H1 (cell line): ENCODE measurements at regions not wholly inside any gene's neighbourhood (a gene's known extent, or its start where the extent isn't known, plus 50 kb on each side); places are given as distances from the start of the nearest gene placed in this dataset.

Experiments used
- CTCF ChIA-PET: fragments of 300-600 bp; sonication (Branson Sonifier 250); formaldehyde crosslinking; loops from one replicate; lab custom pipeline; 2021; ENCODE audit not compliant: partially characterized antibody; lab: Charles Lee
- POLR2A ChIA-PET: fragments of 300-600 bp; sonication (Branson Sonifier 250); formaldehyde crosslinking; loops from one replicate; lab custom pipeline; 2021; ENCODE audit warnings: inconsistent platforms; ENCODE audit not compliant: partially characterized antibody; lab: Charles Lee
- DNase-seq, 2 experiments: peaks; one replicate each; pipeline versions ENCODE4 v3.0.0 to v3.0.0-alpha.2; 2010 to 2022; ENCODE audit warnings: low spot score in 2 of 2, low read depth in 1 of 2, mixed read lengths in 1 of 2
- FAIRE-seq: peaks from 2 replicates; lab custom pipeline; 2011; peaks lifted over from hg19 to GRCh38; lab: Jason Lieb, UNC
- H2AFZ ChIP-seq: 2 replicates; pipeline ENCODE4 v1.8.1; 2012; ENCODE audit warnings: low read length, inconsistent platforms
- H2AK5ac ChIP-seq: 2 replicates; pipeline ENCODE4 v1.6.1; 2013; ENCODE audit warnings: low read depth, low read length
- H2BK120ac ChIP-seq: replicated peaks from 2 replicates; pipeline ENCODE3; 2013; ENCODE audit warnings: low read depth, low read length, inconsistent platforms
- H2BK12ac ChIP-seq: 2 replicates; pipeline ENCODE4 v1.6.1; 2013; ENCODE audit warnings: low read depth, low read length
- H2BK15ac ChIP-seq: 2 replicates; pipeline ENCODE4 v1.6.1; 2013; ENCODE audit warnings: low read length
- H2BK20ac ChIP-seq: 2 replicates; pipeline ENCODE4 v1.6.1; 2013; ENCODE audit warnings: low read length
- H2BK5ac ChIP-seq: 2 replicates; pipeline ENCODE4 v1.6.1; 2013; ENCODE audit warnings: low read depth, low read length
- H3K14ac ChIP-seq: 2 replicates; pipeline ENCODE4 v1.6.1; 2013; ENCODE audit warnings: inconsistent platforms; ENCODE audit not compliant: insufficient read length
- H3K18ac ChIP-seq: 2 replicates; pipeline ENCODE4 v1.6.1; 2013; ENCODE audit warnings: low read length; ENCODE audit errors: extremely low read depth
- H3K23ac ChIP-seq: 2 replicates; pipeline ENCODE4 v1.6.1; 2013; ENCODE audit warnings: inconsistent platforms; ENCODE audit not compliant: insufficient read length
- H3K23me2 ChIP-seq: 2 replicates; pipeline ENCODE4 v1.6.1; 2013; ENCODE audit warnings: low read depth, low read length
- H3K27ac ChIP-seq: 2 replicates; pipeline ENCODE4 v1.6.1; 2011; ENCODE audit warnings: low read depth, low read length, inconsistent platforms
- H3K27me3 ChIP-seq, 4 experiments: replicated peaks in 1 of 4; 1 replicate in 1 of 4; 2 replicates in 3 of 4; pipeline versions ENCODE4 v1.6.1 to v1.8.1; 2011 to 2013; ENCODE audit warnings: low read length in 3 of 4, mild to moderate bottlenecking in 3 of 4, inconsistent platforms in 2 of 4, mixed read lengths in 2 of 4, moderate library complexity in 1 of 4; ENCODE audit not compliant: control insufficient read depth in 3 of 4, insufficient read depth in 3 of 4; ENCODE audit errors: extremely low read depth in 1 of 4
- H3K36me3 ChIP-seq, 4 experiments: 2 replicates each; pipeline versions ENCODE4 v1.6.1 to v1.8.1; 2011 to 2013; ENCODE audit warnings: mild to moderate bottlenecking in 4 of 4, low read length in 3 of 4, moderate library complexity in 2 of 4, control low read depth in 1 of 4, inconsistent platforms in 1 of 4; ENCODE audit not compliant: insufficient read depth in 4 of 4, control insufficient read depth in 2 of 4
- H3K4ac ChIP-seq: replicated peaks from 2 replicates; pipeline ENCODE3; 2013; ENCODE audit warnings: low read length, low read depth, mixed read lengths, inconsistent platforms; ENCODE audit not compliant: insufficient read length
- H3K4me1 ChIP-seq, 4 experiments: replicated peaks in 1 of 4; 1 replicate in 1 of 4; 2 replicates in 3 of 4; pipeline versions ENCODE4 v1.6.1 to v1.8.1; 2011 to 2013; ENCODE audit warnings: low read length in 3 of 4, inconsistent platforms in 2 of 4, mixed read lengths in 1 of 4; ENCODE audit not compliant: insufficient read depth in 4 of 4, control insufficient read depth in 3 of 4
- H3K4me2 ChIP-seq, 2 experiments: 2 replicates each; pipeline versions ENCODE4 v1.6.1 to v1.8.1; 2011 to 2013; ENCODE audit warnings: low read depth in 2 of 2, low read length in 2 of 2, control low read depth in 1 of 2, inconsistent platforms in 1 of 2, mild to moderate bottlenecking in 1 of 2; ENCODE audit not compliant: insufficient read depth in 1 of 2
- H3K4me3 ChIP-seq, 4 experiments: fragments of 200-600, 300-600 bp in 1 of 4; sonication (generic), shearing (Covaris generic), sonication (Bioruptor Twin) in 1 of 4; 2 replicates each; pipeline versions ENCODE4 v1.5.1 to v1.8.1; 2011 to 2016; ENCODE audit warnings: low read length in 4 of 4, low read depth in 3 of 4, control low read depth in 2 of 4, inconsistent platforms in 2 of 4, mild to moderate bottlenecking in 2 of 4, mixed read lengths in 1 of 4, moderate library complexity in 1 of 4; ENCODE audit not compliant: insufficient read depth in 2 of 4; ENCODE audit errors: extremely low read depth in 1 of 4
- H3K56ac ChIP-seq: replicated peaks from 2 replicates; pipeline ENCODE3; 2013; ENCODE audit warnings: low read depth, mild to moderate bottlenecking, mixed read lengths, low read length, inconsistent platforms; ENCODE audit not compliant: insufficient read length
- H3K79me1 ChIP-seq: 2 replicates; pipeline ENCODE4 v1.6.1; 2013; ENCODE audit warnings: low read depth, low read length, control low read depth
- H3K79me2 ChIP-seq, 2 experiments: 2 replicates each; pipeline versions ENCODE4 v1.6.1 to v1.8.1; 2012 to 2013; ENCODE audit warnings: low read length in 2 of 2, mild to moderate bottlenecking in 2 of 2, inconsistent platforms in 1 of 2; ENCODE audit not compliant: insufficient read depth in 2 of 2, control insufficient read depth in 1 of 2
- H3K9ac ChIP-seq, 4 experiments: replicated peaks in 1 of 4; 1 replicate in 1 of 4; 2 replicates in 3 of 4; pipeline versions ENCODE4 v1.6.1 to v1.8.1; 2011 to 2013; ENCODE audit warnings: low read depth in 3 of 4, low read length in 3 of 4, control low read depth in 2 of 4, mild to moderate bottlenecking in 2 of 4, moderate library complexity in 2 of 4, inconsistent platforms in 1 of 4; ENCODE audit errors: extremely low read depth in 1 of 4
- H3K9me3 ChIP-seq, 2 experiments: 2 replicates each; pipeline versions ENCODE4 v1.6.1 to v1.8.1; 2012 to 2013; ENCODE audit warnings: mild to moderate bottlenecking in 2 of 2, moderate library complexity in 2 of 2, control low read depth in 1 of 2, inconsistent platforms in 1 of 2, low read depth in 1 of 2, low read length in 1 of 2, mixed read lengths in 1 of 2; ENCODE audit not compliant: insufficient read depth in 2 of 2
- H4K20me1 ChIP-seq, 2 experiments: replicated peaks in 1 of 2; 2 replicates each; pipeline versions ENCODE3 to v1.8.1; 2011 to 2013; ENCODE audit warnings: inconsistent platforms in 2 of 2, low read length in 2 of 2, mild to moderate bottlenecking in 1 of 2; ENCODE audit not compliant: insufficient read depth in 2 of 2, control insufficient read depth in 1 of 2
- H4K5ac ChIP-seq: 2 replicates; pipeline ENCODE4 v1.6.1; 2013; ENCODE audit warnings: low read length, low read depth, mixed read lengths, inconsistent platforms; ENCODE audit not compliant: insufficient read length
- H4K8ac ChIP-seq: 2 replicates; pipeline ENCODE4 v1.8.0; 2013; ENCODE audit warnings: mild to moderate bottlenecking, moderate library complexity, low read length, inconsistent platforms; ENCODE audit not compliant: insufficient read depth; ENCODE audit errors: extremely low read depth
- H4K91ac ChIP-seq: replicated peaks from 2 replicates; pipeline ENCODE3; 2013; ENCODE audit warnings: low read length, mixed read lengths, inconsistent platforms; ENCODE audit not compliant: insufficient read length
- CBX5 ChIP-seq: fragments of 300-800, 300-1000 bp; sonication (generic); IDR thresholded peaks from 2 replicates; pipeline ENCODE4 v1.7.1; 2016; ENCODE audit warnings: antibody characterized with exemption, low read length, low read depth
- CBX8 ChIP-seq: fragments of 300-800, 300-1000 bp; sonication (generic); IDR thresholded peaks from 2 replicates; pipeline ENCODE4 v1.7.1; 2016; ENCODE audit warnings: low read depth, low read length, borderline replicate concordance
- CEBPB ChIP-seq: IDR thresholded peaks from 2 replicates; pipeline ENCODE4 v1.6.1; 2012; ENCODE audit warnings: low read depth, low read length
- HDAC2 ChIP-seq, 2 experiments: fragments of 300-600 bp in 1 of 2; sonication (generic) in 1 of 2; IDR thresholded peaks; 2 replicates each; pipeline ENCODE4 v1.6.1; 2011 to 2012; ENCODE audit warnings: low read depth in 2 of 2, low read length in 2 of 2, mild to moderate bottlenecking in 2 of 2, moderate library complexity in 2 of 2, borderline replicate concordance in 1 of 2, inconsistent platforms in 1 of 2
- PHF8 ChIP-seq: fragments of 200-600 bp; sonication (generic); conservative IDR thresholded peaks from 2 replicates; pipeline ENCODE4 v1.7.1; 2012; ENCODE audit warnings: low read depth, mild to moderate bottlenecking, inconsistent platforms, low read length, moderate library complexity
- POLR2A ChIP-seq, 2 experiments: IDR thresholded peaks; 1 replicate in 1 of 2; 2 replicates in 1 of 2; pipeline ENCODE4 v1.6.1; 2011; ENCODE audit warnings: low read depth in 2 of 2, low read length in 2 of 2, mild to moderate bottlenecking in 2 of 2; ENCODE audit errors: control extremely low read depth in 1 of 2
- RXRA ChIP-seq: IDR thresholded peaks from 2 replicates; pipeline ENCODE4 v1.6.1; 2011; ENCODE audit warnings: low read depth, mild to moderate bottlenecking, low read length, moderate library complexity; ENCODE audit not compliant: insufficient read depth
- SP2 ChIP-seq: IDR thresholded peaks from 2 replicates; pipeline ENCODE4 v1.6.1; 2012; ENCODE audit warnings: mild to moderate bottlenecking, low read length, inconsistent platforms
- SP4 ChIP-seq: IDR thresholded peaks from 2 replicates; pipeline ENCODE4 v1.6.1; 2012; ENCODE audit warnings: low read length, inconsistent platforms
- TAF1 ChIP-seq: IDR thresholded peaks from 2 replicates; pipeline ENCODE4 v1.6.1; 2011; ENCODE audit warnings: mild to moderate bottlenecking, low read depth, low read length
- TBP ChIP-seq: IDR thresholded peaks from 2 replicates; pipeline ENCODE4 v1.6.1; 2011; ENCODE audit warnings: low read depth, low read length, improper control_type of control experiment
- TCF12 ChIP-seq: IDR thresholded peaks from 2 replicates; pipeline ENCODE4 v1.6.1; 2011; ENCODE audit warnings: low read depth, mild to moderate bottlenecking, low read length
- WGBS, 2 experiments: shearing (Covaris generic) in 1 of 2; methylation state at CpG; one replicate each; pipeline versions ENCODE4 v1.1.6 to v1.1.7; 2013 to 2015; ENCODE audit warnings: low lambda C conversion rate in 2 of 2, mixed read lengths in 2 of 2, inconsistent platforms in 1 of 2, low coverage in 1 of 2, missing lambda C conversion rate in 1 of 2; ENCODE audit not compliant: insufficient replicate concordance in 2 of 2, insufficient coverage in 1 of 2, insufficient read length in 1 of 2; ENCODE audit errors: extremely low coverage in 1 of 2, missing lambda C conversion rate in 1 of 2; 5-methylcytosine and 5-hydroxymethylcytosine counted together
- TF ChIP-seq, protein P1 (sequence below): IDR thresholded peaks from 2 replicates; pipeline ENCODE4 v1.6.1; 2012; ENCODE audit warnings: inconsistent platforms
- TF ChIP-seq, protein P2 (sequence below): IDR thresholded peaks from 2 replicates; pipeline ENCODE4 v1.6.1; 2011; ENCODE audit warnings: low read length, improper control_type of control experiment

- no peak overlapping the region for H3K56ac ChIP-seq
- WGBS, 2 experiments: 94% methylated on average over 1 of the region's 1 CpG; no CpG with 5 or more reads in 1 of the 2 experiments
- no peak overlapping the region for H2AK5ac ChIP-seq
- no peak overlapping the region for H3K4me3 ChIP-seq
- no peak overlapping the region for H3K18ac ChIP-seq
- H2BK120ac ChIP-seq: no peak overlapping the region
- no peak overlapping the region for H2BK5ac ChIP-seq
- no peaks in the 10 kb centered on the region for H3K79me2 ChIP-seq
- H3K27ac ChIP-seq: no peak overlapping the region
- no peaks in the 10 kb centered on the region for H3K4me1 ChIP-seq
- FAIRE-seq: no peak
- H4K20me1 ChIP-seq: no peaks in the 10 kb centered on the region
- H3K4me2 ChIP-seq: no peak overlapping the region
- no peak overlapping the region for H3K14ac ChIP-seq
- no peak overlapping the region for H3K23ac ChIP-seq
- TF ChIP-seq HDAC2 (IDR thresholded peaks at IDR 0.05; ENCODE audit: borderline replicate concordance in 1 of 2, low read depth in 2 of 2, low read length in 2 of 2) (no peak), SP4 (no peak), TAF1 (no peak), CEBPB (no peak), SP2 (no peak), TBP (no peak), CBX5 (no peak), TCF12 (no peak), CBX8 (no peak), RXRA (no peak), POLR2A (IDR thresholded peaks at IDR 0.05; ENCODE audit: control extremely low read depth in 1 of 2, low read depth in 2 of 2, low read length in 2 of 2) (no peak), PHF8 (no peak)
- TF ChIP-seq, protein P1, sequence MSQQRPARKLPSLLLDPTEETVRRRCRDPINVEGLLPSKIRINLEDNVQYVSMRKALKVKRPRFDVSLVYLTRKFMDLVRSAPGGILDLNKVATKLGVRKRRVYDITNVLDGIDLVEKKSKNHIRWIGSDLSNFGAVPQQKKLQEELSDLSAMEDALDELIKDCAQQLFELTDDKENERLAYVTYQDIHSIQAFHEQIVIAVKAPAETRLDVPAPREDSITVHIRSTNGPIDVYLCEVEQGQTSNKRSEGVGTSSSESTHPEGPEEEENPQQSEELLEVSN: no peak
- TF ChIP-seq, protein P2, sequence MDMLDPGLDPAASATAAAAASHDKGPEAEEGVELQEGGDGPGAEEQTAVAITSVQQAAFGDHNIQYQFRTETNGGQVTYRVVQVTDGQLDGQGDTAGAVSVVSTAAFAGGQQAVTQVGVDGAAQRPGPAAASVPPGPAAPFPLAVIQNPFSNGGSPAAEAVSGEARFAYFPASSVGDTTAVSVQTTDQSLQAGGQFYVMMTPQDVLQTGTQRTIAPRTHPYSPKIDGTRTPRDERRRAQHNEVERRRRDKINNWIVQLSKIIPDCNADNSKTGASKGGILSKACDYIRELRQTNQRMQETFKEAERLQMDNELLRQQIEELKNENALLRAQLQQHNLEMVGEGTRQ: no peak
- ChIA-PET POLR2A (no interaction called here), CTCF (no interaction called here)
- no peak overlapping the region for H4K91ac ChIP-seq
- H3K9me3 ChIP-seq: no peaks in the 10 kb centered on the region
- H3K36me3 ChIP-seq: no peaks in the 10 kb centered on the region
- H4K8ac ChIP-seq: no peak overlapping the region
- no peaks in the 10 kb centered on the region for H3K23me2 ChIP-seq
- no peak overlapping the region for H2BK12ac ChIP-seq
- no peak overlapping the region for H2BK20ac ChIP-seq
- DNase-seq: no peak
- H4K5ac ChIP-seq: no peak overlapping the region
- H3K4ac ChIP-seq: no peak overlapping the region
- H3K9ac ChIP-seq: no peak overlapping the region
- no peak overlapping the region for H2BK15ac ChIP-seq
- no peaks in the 10 kb centered on the region for H3K79me1 ChIP-seq
- H3K27me3 ChIP-seq: no peaks in the 10 kb centered on the region
- H2AFZ ChIP-seq: no peak overlapping the region
These were observed 783.0 kb upstream of the GJE1 start for GRCh38 chr6:141349710-141350109.
